ENCODE measurements at regions not wholly inside any gene's neighbourhood (a gene's known extent, or its start where the extent isn't known, plus 50 kb on each side); places are given as distances from the start of the nearest gene placed in this dataset.

- DNase-seq (ENCODE audit: low read depth, low spot score): no peak
- TF ChIP-seq FOXP2 (optimal IDR thresholded peaks at IDR 0.05; ENCODE audit: control extremely low read depth, extremely low read length, insufficient read depth) (no peak), POLR2AphosphoS5 (IDR thresholded peaks at IDR 0.05; ENCODE audit: borderline replicate concordance, low read depth, low read length) (no peak), EZH2 (IDR thresholded peaks at IDR 0.05) (no peak)
- Histone ChIP-seq H3K9me3 (ENCODE audit: low read depth, low read length) (no peaks in the 10 kb centered on the region), H3K9ac (ENCODE audit: insufficient read length) (no peak overlapping the region), H3K27ac (no peak overlapping the region), H3K36me3 (ENCODE audit: insufficient read depth, low read length) (no peaks in the 10 kb centered on the region), H3K4me3 (no peak overlapping the region)
Measured at GRCh38 chr9:111258209-111258874, 71.7 kb downstream of the OR2K2 start.

DNA sequence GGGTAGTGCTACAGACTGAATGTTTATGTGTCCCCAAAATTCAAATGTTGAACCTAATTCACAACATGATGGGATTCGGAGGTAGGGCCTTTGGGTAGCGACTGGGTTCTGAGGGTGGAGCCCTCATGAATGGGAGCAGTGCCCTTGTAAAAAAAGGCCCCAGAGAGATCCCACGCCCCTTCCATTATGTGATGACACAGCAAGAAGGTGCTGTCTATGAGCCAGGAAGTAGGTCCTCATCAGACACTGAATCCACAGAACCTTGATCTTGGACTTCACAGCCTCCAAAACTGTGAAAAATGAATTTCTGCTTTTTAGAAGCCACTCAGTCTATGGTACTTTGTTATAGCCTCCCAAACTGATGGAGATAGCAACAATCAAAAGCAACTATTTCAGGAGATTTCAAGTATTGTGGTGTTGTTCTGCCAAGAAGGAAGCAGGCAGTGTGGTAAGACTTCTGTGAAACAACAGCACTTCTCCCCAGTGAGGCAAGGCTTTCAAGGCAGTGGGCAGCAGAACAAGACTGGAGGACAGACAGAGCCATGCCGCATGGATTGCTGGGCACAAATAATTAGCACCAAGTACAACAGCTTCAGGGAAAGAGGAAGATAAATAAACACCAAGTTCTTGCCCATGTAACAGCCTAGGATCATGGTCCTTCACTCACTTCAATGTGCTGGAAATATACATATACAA is 76.1 kb downstream of the OR2K2 start:
- H3K36me3 ChIP-seq (ENCODE audit: insufficient read depth, low read length): no peaks in the 10 kb centered on the region
- TF ChIP-seq FOXP2 (optimal IDR thresholded peaks at IDR 0.05; ENCODE audit: control extremely low read depth, extremely low read length, insufficient read depth) (no peak), EZH2 (IDR thresholded peaks at IDR 0.05) (no peak), POLR2AphosphoS5 (IDR thresholded peaks at IDR 0.05; ENCODE audit: borderline replicate concordance, low read depth, low read length) (no peak)
- H3K27ac ChIP-seq: no peak overlapping the region
- no peak overlapping the region for H3K9ac ChIP-seq (ENCODE audit: insufficient read length)
- DNase-seq (ENCODE audit: low read depth, low spot score): no peak
- H3K9me3 ChIP-seq (ENCODE audit: low read depth, low read length): no peaks in the 10 kb centered on the region
- H3K4me3 ChIP-seq: no peak overlapping the region

DNA sequence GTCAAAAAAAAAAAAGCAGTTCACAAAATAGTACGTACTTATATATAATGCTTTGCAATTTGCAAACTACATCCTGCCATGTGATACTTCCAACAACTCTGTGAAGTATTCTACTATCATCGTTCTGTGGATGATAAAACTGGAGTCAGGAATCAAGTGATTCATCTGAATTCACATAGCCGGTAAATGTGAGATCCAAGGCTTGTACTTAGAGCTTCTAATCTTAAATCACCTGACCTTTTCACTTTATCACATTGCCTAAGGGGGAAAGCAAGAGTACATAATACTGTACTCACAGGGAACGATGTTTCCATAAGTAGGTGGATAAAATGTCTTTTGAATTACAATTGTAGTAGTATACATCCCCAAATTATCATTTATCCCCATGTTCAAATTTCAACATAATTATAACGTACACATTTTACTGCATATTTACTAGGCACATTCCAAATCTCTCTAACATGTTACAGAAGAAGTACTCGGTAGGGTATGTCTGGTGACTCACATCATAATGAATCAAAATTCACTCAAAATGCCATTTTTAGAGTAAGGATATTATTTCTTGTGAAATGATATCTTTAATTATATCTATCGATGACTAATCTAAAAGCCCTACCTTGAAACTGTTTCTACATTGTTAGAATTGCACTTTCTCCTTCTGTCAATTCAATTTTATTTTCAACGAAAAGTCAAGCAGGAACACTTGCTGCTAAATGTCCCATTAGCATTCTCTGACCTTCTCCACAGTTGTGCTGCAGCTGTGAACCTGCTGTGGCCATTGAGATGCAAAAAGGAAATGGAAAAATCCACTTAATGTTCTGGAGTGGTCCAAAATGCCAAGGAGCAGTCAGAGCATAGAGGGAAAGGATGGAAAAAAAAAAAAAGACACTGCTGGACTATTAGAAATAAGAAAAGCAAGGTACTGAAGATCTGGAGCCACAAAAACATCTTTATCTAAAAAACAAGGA is 78.9 kb downstream of the OR2K2 start:
- H3K9ac ChIP-seq (ENCODE audit: insufficient read length): no peak overlapping the region
- H3K4me3 ChIP-seq: no peak overlapping the region
- H3K9me3 ChIP-seq (ENCODE audit: low read depth, low read length): no peaks in the 10 kb centered on the region
- no peak overlapping the region for H3K27ac ChIP-seq
- H3K36me3 ChIP-seq (ENCODE audit: insufficient read depth, low read length): no peaks in the 10 kb centered on the region
- TF ChIP-seq POLR2AphosphoS5 (IDR thresholded peaks at IDR 0.05; ENCODE audit: borderline replicate concordance, low read depth, low read length) (no peak), FOXP2 (optimal IDR thresholded peaks at IDR 0.05; ENCODE audit: control extremely low read depth, extremely low read length, insufficient read depth) (no peak), EZH2 (IDR thresholded peaks at IDR 0.05) (no peak)
- DNase-seq (ENCODE audit: low read depth, low spot score): no peak

- TF ChIP-seq EZH2 (IDR thresholded peaks at IDR 0.05) (no peak), POLR2AphosphoS5 (IDR thresholded peaks at IDR 0.05; ENCODE audit: borderline replicate concordance, low read depth, low read length) (no peak), FOXP2 (optimal IDR thresholded peaks at IDR 0.05; ENCODE audit: control extremely low read depth, extremely low read length, insufficient read depth) (no peak)
- Histone ChIP-seq H3K9ac (ENCODE audit: insufficient read length) (no peak overlapping the region), H3K9me3 (ENCODE audit: low read depth, low read length) (no peaks in the 10 kb centered on the region), H3K4me3 (no peak overlapping the region), H3K27ac (no peak overlapping the region), H3K36me3 (ENCODE audit: insufficient read depth, low read length) (no peaks in the 10 kb centered on the region)
- no peak for DNase-seq (ENCODE audit: low read depth, low spot score)
Measured at GRCh38 chr9:111237447-111237846, 92.6 kb downstream of the OR2K2 start.

DNA sequence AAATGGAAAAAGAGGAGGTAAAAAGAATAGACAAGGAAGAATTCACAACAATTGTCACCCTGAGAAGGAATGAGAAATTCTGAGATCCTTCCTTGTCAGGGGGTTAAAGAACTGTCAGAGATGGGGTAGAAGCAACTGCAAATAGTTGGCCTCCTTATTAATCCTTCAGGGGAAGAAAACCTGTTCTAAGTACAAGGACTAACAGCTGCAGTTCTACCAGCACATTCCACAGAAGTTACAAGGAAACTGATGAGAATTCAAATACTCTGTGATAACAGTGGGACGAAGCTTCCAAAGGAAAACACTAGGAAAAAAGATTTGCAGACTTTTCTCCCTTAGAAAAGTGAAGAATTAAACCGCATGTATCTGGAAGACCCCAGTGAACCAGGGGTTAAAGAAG is 93.7 kb downstream of the OR2K2 start:
- Histone ChIP-seq H3K9ac (ENCODE audit: insufficient read length) (no peak overlapping the region), H3K4me3 (no peak overlapping the region), H3K27ac (no peak overlapping the region), H3K9me3 (ENCODE audit: low read depth, low read length) (no peaks in the 10 kb centered on the region), H3K36me3 (ENCODE audit: insufficient read depth, low read length) (no peaks in the 10 kb centered on the region)
- DNase-seq (ENCODE audit: low read depth, low spot score): no peak
- no peak for TF ChIP-seq POLR2AphosphoS5 (IDR thresholded peaks at IDR 0.05; ENCODE audit: borderline replicate concordance, low read depth, low read length)

DNA sequence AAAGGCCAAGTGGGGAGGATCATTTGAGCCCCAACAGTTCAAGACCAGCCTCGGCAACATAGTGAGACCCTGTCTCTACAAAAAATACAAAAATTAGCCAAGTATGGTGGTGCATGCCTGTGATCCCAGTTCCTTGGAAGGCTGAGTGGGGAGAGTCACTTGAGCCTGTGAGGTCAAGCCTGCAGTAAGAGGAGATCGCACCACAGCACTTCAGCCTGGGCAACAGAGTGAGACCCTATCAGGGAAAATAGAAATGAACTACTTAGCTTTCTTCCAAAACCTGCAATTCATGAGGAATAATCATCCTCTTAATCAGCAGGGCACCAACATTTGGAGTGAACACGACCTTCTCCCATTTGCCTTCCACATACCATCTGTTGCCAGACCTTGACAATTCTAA is 96.1 kb downstream of the OR2K2 start:
- no peak overlapping the region for H3K4me3 ChIP-seq
- H3K36me3 ChIP-seq (ENCODE audit: insufficient read depth, low read length): no peaks in the 10 kb centered on the region
- no peaks in the 10 kb centered on the region for H3K9me3 ChIP-seq (ENCODE audit: low read depth, low read length)
- no peak overlapping the region for H3K9ac ChIP-seq (ENCODE audit: insufficient read length)
- no peak overlapping the region for H3K27ac ChIP-seq
- no peak for DNase-seq (ENCODE audit: low read depth, low spot score)
- TF ChIP-seq EZH2 (IDR thresholded peaks at IDR 0.05) (no peak), FOXP2 (optimal IDR thresholded peaks at IDR 0.05; ENCODE audit: control extremely low read depth, extremely low read length, insufficient read depth) (no peak), POLR2AphosphoS5 (IDR thresholded peaks at IDR 0.05; ENCODE audit: borderline replicate concordance, low read depth, low read length) (no peak)

DNA sequence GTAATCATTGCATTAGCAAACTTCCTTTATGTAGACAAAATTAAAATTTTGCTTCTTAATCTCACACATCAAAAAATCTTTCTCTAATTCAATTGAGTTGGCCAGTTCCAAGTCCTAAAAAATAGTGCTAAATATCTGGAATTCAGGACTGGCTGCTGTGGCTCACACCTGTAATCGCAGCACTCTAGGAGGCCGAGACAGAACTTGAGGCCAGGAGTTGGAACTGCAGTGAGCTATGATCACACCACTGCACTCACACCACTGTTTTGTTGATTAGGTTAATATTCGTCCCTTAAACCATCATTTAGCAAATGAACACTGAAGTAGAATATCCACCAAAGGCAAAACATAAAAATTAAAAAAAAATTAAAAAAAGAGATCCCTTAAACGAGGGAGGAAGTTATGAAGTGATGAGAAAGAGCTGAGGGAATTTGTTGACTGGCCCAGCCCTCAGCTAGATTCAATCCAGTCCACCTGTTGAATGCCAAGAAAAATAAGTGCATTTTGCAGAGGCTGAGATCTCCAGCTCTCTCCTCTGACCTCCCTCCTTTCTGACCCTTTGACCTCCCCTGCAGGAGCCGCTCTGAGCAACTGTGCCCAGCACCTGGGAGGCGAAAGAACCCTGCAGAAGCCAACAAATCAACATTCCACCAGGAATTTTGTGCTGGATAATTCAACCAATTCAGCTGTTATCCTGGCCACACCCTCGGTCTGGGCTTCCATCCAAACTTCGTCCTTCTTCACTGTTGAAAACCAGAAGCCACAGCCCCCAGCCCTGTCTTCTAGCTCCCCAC is 96.8 kb downstream of the OR2K2 start:
- Histone ChIP-seq H3K4me3 (no peak overlapping the region), H3K9ac (ENCODE audit: insufficient read length) (no peak overlapping the region), H3K36me3 (ENCODE audit: insufficient read depth, low read length) (no peaks in the 10 kb centered on the region), H3K27ac (no peak overlapping the region), H3K9me3 (ENCODE audit: low read depth, low read length) (no peaks in the 10 kb centered on the region)
- TF ChIP-seq FOXP2 (optimal IDR thresholded peaks at IDR 0.05; ENCODE audit: control extremely low read depth, extremely low read length, insufficient read depth) (no peak), EZH2 (IDR thresholded peaks at IDR 0.05) (no peak), POLR2AphosphoS5 (IDR thresholded peaks at IDR 0.05; ENCODE audit: borderline replicate concordance, low read depth, low read length) (no peak)
- no peak for DNase-seq (ENCODE audit: low read depth, low spot score)

Data from SK-N-MC (cell line).